Right lobe of liver (tissue), 6 donors: ENCODE measurements at regions not wholly inside any gene's neighbourhood (a gene's known extent, or its start where the extent isn't known, plus 50 kb on each side); places are given as distances from the start of the nearest gene placed in this dataset.

Experiments used
- ATAC-seq, 4 donors: fragments of 200-7000 bp; cut with Tn5 transposase; one replicate each; pipeline ENCODE4 v1.9.1; 2020; ENCODE audit warnings: mild to moderate bottlenecking in 4 of 4, moderate library complexity in 4 of 4
- DNase-seq, 3 donors: peaks; one replicate each; pipeline ENCODE4 v3.0.0-alpha.2; 2020
- H3K27ac ChIP-seq, 3 donors: fragments of 200-600 bp; one replicate each; pipeline ENCODE4 v1.8.0; 2022
- H3K27me3 ChIP-seq, 2 donors: fragments of 200-600 bp; one replicate each; pipeline ENCODE4 v1.8.0; 2022
- H3K36me3 ChIP-seq, 4 donors: fragments of 200-600 bp; sonication (generic) in 1 of 4; one replicate each; pipeline versions ENCODE4 v1.5.1 to v1.8.0; 2017 to 2022; ENCODE audit warnings: control low read depth in 1 of 4
- H3K4me1 ChIP-seq, 4 donors: fragments of 200-600 bp; sonication (generic) in 1 of 4; one replicate each; pipeline versions ENCODE4 v1.5.1 to v1.8.0; 2017 to 2022; ENCODE audit warnings: control low read depth in 1 of 4
- H3K4me3 ChIP-seq, 3 donors: fragments of 200-600 bp; one replicate each; pipeline ENCODE4 v1.8.0; 2022
- H3K9me3 ChIP-seq, 4 donors: fragments of 200-600 bp; sonication (generic) in 1 of 4; one replicate each; pipeline versions ENCODE4 v1.5.1 to v1.8.0; 2017 to 2022; ENCODE audit warnings: control low read depth in 1 of 4
- CTCF ChIP-seq, 4 donors: fragments of 200-600 bp in 3 of 4; fragments of 450-650 bp in 1 of 4; IDR thresholded peaks; one replicate each; pipeline versions ENCODE4 v1.5.1 to v1.8.0; 2016 to 2022; ENCODE audit warnings: antibody characterized with exemption in 4 of 4, mild to moderate bottlenecking in 2 of 4
- POLR2A ChIP-seq: fragments of 450-650 bp; IDR thresholded peaks from one replicate; pipeline ENCODE4 v1.6.1; 2017; ENCODE audit warnings: antibody characterized with exemption, mild to moderate bottlenecking
- WGBS: methylation state at CpG from one replicate; pipeline ENCODE4 v1.1.6; 2018; ENCODE audit warnings: low coverage, low lambda C conversion rate; ENCODE audit not compliant: insufficient coverage; ENCODE audit errors: missing lambda C conversion rate; 5-methylcytosine and 5-hydroxymethylcytosine counted together
- intact Hi-C, 2 donors: fragments of 100-400 bp; cut with DNase I; formaldehyde crosslinking; loops; one replicate each; pipeline versions ENCODE4 v1.11.2 to v1.14.1; 2022
- donor health status: DM: no; HTN: yes; CAD: no.
- donor health status: DM: no; HTN: no; CAD: no.
- donor health status: DM: no; HTN: no; CAD: no.
- donor health status: DM: no; HTN: yes; CAD: no.
- donor health status: DM: no; HTN: yes; CAD: no.

GRCh38 chr5:8682381-8682780 is 813.4 kb downstream of the MTRR start:
- H3K4me3 ChIP-seq, result no peak overlapping the region
- no peaks in the 10 kb centered on the region for H3K9me3 ChIP-seq
- 39% methylated on average over 3 of the region's 3 CpGs for WGBS
- no peak for TF ChIP-seq POLR2A
- no peak for TF ChIP-seq CTCF (IDR thresholded peaks at IDR 0.05)
- ATAC-seq (no peak), DNase-seq (no peak)
- intact Hi-C loops, result no loop called here
- H3K4me1 ChIP-seq, result no peaks in the 10 kb centered on the region
- no peaks in the 10 kb centered on the region for H3K36me3 ChIP-seq
- H3K27ac ChIP-seq, result no peak overlapping the region
- H3K27me3 ChIP-seq, result no peaks in the 10 kb centered on the region

- no peak for DNase-seq
- Histone ChIP-seq H3K27ac (no peak overlapping the region), H3K9me3 (no peaks in the 10 kb centered on the region), H3K27me3 (no peaks in the 10 kb centered on the region), H3K4me1 (no peaks in the 10 kb centered on the region), H3K36me3 (no peaks in the 10 kb centered on the region), H3K4me3 (no peak overlapping the region)
- WGBS, result 52% methylated on average over 2 of the region's 2 CpGs
- no peak for ATAC-seq
- intact Hi-C loops, result no loop called here
- TF ChIP-seq CTCF (IDR thresholded peaks at IDR 0.05), result no peak
- no peak for TF ChIP-seq POLR2A
These were observed 814.5 kb downstream of the MTRR start for GRCh38 chr5:8683496-8683895.

GRCh38 chr5:8685704-8686103 is 816.8 kb downstream of the MTRR start:
- TF ChIP-seq POLR2A, result no peak
- whole genome bisulfite sequencing, result 38% methylated on average over 2 of the region's 2 CpGs
- DNase-seq (no peak), ATAC-seq (no peak)
- intact Hi-C loops, result no loop called here
- no peaks in the 10 kb centered on the region for H3K27me3 ChIP-seq
- H3K4me3 ChIP-seq, result no peak overlapping the region
- no peaks in the 10 kb centered on the region for H3K4me1 ChIP-seq
- no peaks in the 10 kb centered on the region for H3K36me3 ChIP-seq
- H3K27ac ChIP-seq, result no peak overlapping the region
- no peaks in the 10 kb centered on the region for H3K9me3 ChIP-seq

- 47% methylated on average over 2 of the region's 2 CpGs for WGBS
- TF ChIP-seq POLR2A, result no peak
- TF ChIP-seq CTCF (IDR thresholded peaks at IDR 0.05), result no peak
- no peaks in the 10 kb centered on the region for H3K27me3 ChIP-seq
- H3K4me1 ChIP-seq, result no peaks in the 10 kb centered on the region
- ATAC-seq (no peak), DNase-seq (no peak)
- no peak overlapping the region for H3K27ac ChIP-seq
- intact Hi-C loops, result no loop called here
- H3K9me3 ChIP-seq, result no peaks in the 10 kb centered on the region
- no peak overlapping the region for H3K4me3 ChIP-seq
- no peaks in the 10 kb centered on the region for H3K36me3 ChIP-seq
These were observed 817.8 kb downstream of the MTRR start for GRCh38 chr5:8686707-8687106.

- TF ChIP-seq POLR2A (no peak), CTCF (IDR thresholded peaks at IDR 0.05) (no peak)
- no peak for ATAC-seq
- 45% methylated on average over 3 of the region's 3 CpGs for WGBS
These were observed 820.8 kb downstream of the MTRR start for GRCh38 chr5:8689773-8690172.

More at GRCh38 chr5:8689773-8690172, 820.8 kb downstream of the MTRR start:
- Histone ChIP-seq H3K4me1 (no peaks in the 10 kb centered on the region), H3K4me3 (no peak overlapping the region), H3K36me3 (no peaks in the 10 kb centered on the region), H3K27me3 (no peaks in the 10 kb centered on the region), H3K27ac (no peak overlapping the region), H3K9me3 (no peaks in the 10 kb centered on the region)
- intact Hi-C loops, result no loop called here
- no peak for DNase-seq
